T-cell (primary cell): ENCODE measurements at regions not wholly inside any gene's neighbourhood (a gene's known extent, or its start where the extent isn't known, plus 50 kb on each side); places are given as distances from the start of the nearest gene placed in this dataset.
"Not testable (repeated sequence)": the region's sequence is repeated elsewhere in the genome, so short reads cannot be mapped to it uniquely, and the experiment has no call there.

Experiments
- ATAC-seq, 4 experiments: fragments of 200-7000 bp in 3 of 4; fragments of 150-1000 bp in 1 of 4; cut with Tn5 transposase; replicated peaks in 1 of 4; 1 replicate in 3 of 4; 2 replicates in 1 of 4; pipeline ENCODE4 v1.10.0; 2021; ENCODE audit warnings: moderate library complexity in 3 of 4, mild to moderate bottlenecking in 2 of 4, moderate number of reproducible peaks in 1 of 4
- CTCF ChIA-PET, 2 donors: fragments of 300-600 bp; sonication (Branson Sonifier 250); formaldehyde crosslinking; loops; one replicate each; lab custom pipeline; 2022; ENCODE audit warnings: antibody characterized with exemption in 2 of 2; lab: Charles Lee
- POLR2A ChIA-PET, 2 donors: fragments of 300-600 bp; sonication (Branson Sonifier 250); formaldehyde crosslinking; loops; one replicate each; lab custom pipeline; 2022; ENCODE audit warnings: antibody characterized with exemption in 2 of 2; lab: Charles Lee
- DNase-seq, 35 experiments: peaks; one replicate each; pipeline versions ENCODE4 v3.0.0 to v3.0.0-alpha.2; 2013 to 2023
- H3K27ac ChIP-seq: one replicate; pipeline ENCODE4 v1.5.1; 2013; ENCODE audit warnings: low read length
- H3K27me3 ChIP-seq, 2 experiments: replicated peaks in 1 of 2; 1 replicate in 1 of 2; 2 replicates in 1 of 2; pipeline versions ENCODE4 v1.6.1 to v1.7.0; 2013; ENCODE audit warnings: low read length in 1 of 2, mixed read lengths in 1 of 2; ENCODE audit not compliant: control insufficient read depth in 2 of 2, insufficient read depth in 2 of 2; ENCODE audit errors: extremely low read depth in 1 of 2
- H3K36me3 ChIP-seq, 2 donors: 1 replicate in 1 of 2; 2 replicates in 1 of 2; pipeline versions ENCODE4 v1.6.1 to v1.7.0; 2013; ENCODE audit warnings: low read length in 1 of 2; ENCODE audit not compliant: control insufficient read depth in 2 of 2, insufficient read depth in 1 of 2; ENCODE audit errors: extremely low read depth in 1 of 2
- H3K4me1 ChIP-seq, 2 experiments: 1 replicate in 1 of 2; 2 replicates in 1 of 2; pipeline versions ENCODE4 v1.6.1 to v1.7.0; 2013; ENCODE audit warnings: low read length in 2 of 2, mixed read lengths in 1 of 2; ENCODE audit not compliant: insufficient read depth in 2 of 2, control insufficient read depth in 1 of 2; ENCODE audit errors: extremely low read depth in 1 of 2
- H3K4me3 ChIP-seq, 2 donors: 1 replicate in 1 of 2; 2 replicates in 1 of 2; pipeline versions ENCODE4 v1.5.1 to v1.7.0; 2013; ENCODE audit warnings: mild to moderate bottlenecking in 2 of 2, low read length in 1 of 2, moderate library complexity in 1 of 2; ENCODE audit not compliant: control insufficient read depth in 1 of 2; ENCODE audit errors: extremely low read depth in 1 of 2
- H3K9me3 ChIP-seq: 2 replicates; pipeline ENCODE4 v1.7.0; 2013
- H3K27ac Mint-ChIP-seq, 2 donors: one replicate each; pipeline ENCODE4 v1.8.0; 2020 to 2021; ENCODE audit warnings: mild to moderate bottlenecking in 2 of 2, mixed read lengths in 2 of 2
- H3K27me3 Mint-ChIP-seq, 2 donors: one replicate each; pipeline ENCODE4 v1.8.0; 2021 to 2022; ENCODE audit warnings: mixed read lengths in 2 of 2
- H3K36me3 Mint-ChIP-seq: one replicate; pipeline ENCODE4 v1.8.0; 2021; ENCODE audit warnings: mixed read lengths
- H3K4me1 Mint-ChIP-seq, 3 donors: one replicate each; pipeline ENCODE4 v1.8.0; 2020 to 2022; ENCODE audit warnings: mixed read lengths in 3 of 3, mild to moderate bottlenecking in 1 of 3
- H3K4me3 Mint-ChIP-seq, 3 donors: one replicate each; pipeline ENCODE4 v1.8.0; 2020 to 2022; ENCODE audit warnings: mild to moderate bottlenecking in 3 of 3, mixed read lengths in 3 of 3, moderate library complexity in 3 of 3
- H3K9me3 Mint-ChIP-seq, 3 donors: one replicate each; pipeline ENCODE4 v1.8.0; 2020 to 2022; ENCODE audit warnings: mixed read lengths in 3 of 3
- WGBS: methylation state at CpG from one replicate; pipeline ENCODE4 v1.1.5; 2013; ENCODE audit warnings: missing lambda C conversion rate; ENCODE audit not compliant: insufficient coverage; 5-methylcytosine and 5-hydroxymethylcytosine counted together

GRCh38 chr15:32536507-32537172 lies 56.6 kb upstream of the GOLGA8N start:
- not testable (repeated sequence) for H3K36me3 Mint-ChIP-seq, H3K27ac ChIP-seq
- H3K27ac Mint-ChIP-seq: peak overlapping the region in 1 of 2 donors; percentile 68

GRCh38 chr15:32536057-32536493 lies 57.2 kb upstream of the GOLGA8N start:
- H3K4me1 ChIP-seq, H3K4me1 Mint-ChIP-seq, H3K4me3 Mint-ChIP-seq, H3K9me3 ChIP-seq, H3K27ac ChIP-seq, H3K4me3 ChIP-seq, CTCF ChIA-PET, H3K36me3 ChIP-seq, DNase-seq, POLR2A ChIA-PET, H3K27me3 ChIP-seq, H3K27ac Mint-ChIP-seq, H3K27me3 Mint-ChIP-seq, H3K36me3 Mint-ChIP-seq, H3K9me3 Mint-ChIP-seq: not testable (repeated sequence)
- no CpG with 5 or more reads among the region's 55 CpGs for WGBS
- ATAC-seq: peak in 2 of 4 experiments; percentile 54 to 65

More at GRCh38 chr15:32536507-32537172, 56.6 kb upstream of the GOLGA8N start:
- POLR2A ChIA-PET, H3K4me1 Mint-ChIP-seq, H3K27me3 ChIP-seq, H3K9me3 Mint-ChIP-seq, H3K36me3 ChIP-seq, CTCF ChIA-PET, H3K27me3 Mint-ChIP-seq, H3K9me3 ChIP-seq, H3K4me1 ChIP-seq: not testable (repeated sequence)
- WGBS: no CpG with 5 or more reads among the region's 61 CpGs
- DNase-seq (peak in 28 of 35 experiments; percentile 0 to 82 (median 22)), ATAC-seq (peak; percentile 91 to 96 (median 94))
- peak overlapping the region; percentile 29 to 65 (median 62) for H3K4me3 Mint-ChIP-seq
- H3K4me3 ChIP-seq: peak overlapping the region in 1 of 2 donors; percentile 35

- POLR2A ChIA-PET, H3K27ac ChIP-seq, H3K9me3 Mint-ChIP-seq, H3K4me1 Mint-ChIP-seq, H3K4me1 ChIP-seq, H3K4me3 Mint-ChIP-seq, H3K27ac Mint-ChIP-seq, H3K36me3 ChIP-seq, DNase-seq, H3K27me3 ChIP-seq, H3K36me3 Mint-ChIP-seq, H3K9me3 ChIP-seq, CTCF ChIA-PET, H3K27me3 Mint-ChIP-seq, H3K4me3 ChIP-seq: not testable (repeated sequence)
- peak in 1 of 4 experiments; percentile 25 for ATAC-seq
- WGBS: no CpG with 5 or more reads among the region's 10 CpGs
These were observed 57.9 kb upstream of the GOLGA8N start for GRCh38 chr15:32535150-32535898.

GRCh38 chr15:32522900-32523299 lies 67.5 kb upstream of the GOLGA8O start:
- H3K36me3 Mint-ChIP-seq, H3K9me3 Mint-ChIP-seq, CTCF ChIA-PET, H3K27me3 Mint-ChIP-seq, H3K4me3 ChIP-seq, POLR2A ChIA-PET, H3K27me3 ChIP-seq, H3K36me3 ChIP-seq, H3K4me1 Mint-ChIP-seq, H3K4me1 ChIP-seq, H3K27ac ChIP-seq, ATAC-seq, DNase-seq, H3K27ac Mint-ChIP-seq, H3K4me3 Mint-ChIP-seq, H3K9me3 ChIP-seq: not testable (repeated sequence)
- no CpG with 5 or more reads among the region's 6 CpGs for WGBS

- H3K4me1 ChIP-seq, H3K27ac Mint-ChIP-seq, H3K36me3 ChIP-seq, H3K27me3 Mint-ChIP-seq, ATAC-seq, H3K9me3 Mint-ChIP-seq, POLR2A ChIA-PET, CTCF ChIA-PET, H3K27ac ChIP-seq, H3K4me3 ChIP-seq, H3K36me3 Mint-ChIP-seq, H3K27me3 ChIP-seq, H3K4me1 Mint-ChIP-seq, H3K9me3 ChIP-seq, DNase-seq, H3K4me3 Mint-ChIP-seq: not testable (repeated sequence)
- WGBS: 100% methylated on average over 4 of the region's 9 CpGs
These were observed 67.0 kb upstream of the GOLGA8O start for GRCh38 chr15:32522421-32522820.

- H3K4me3 Mint-ChIP-seq, CTCF ChIA-PET: not testable (repeated sequence)
These were observed 63.5 kb upstream of the GOLGA8O start for GRCh38 chr15:32518976-32519375.

More at GRCh38 chr15:32518976-32519375, 63.5 kb upstream of the GOLGA8O start:
- H3K4me1 ChIP-seq, DNase-seq, H3K36me3 ChIP-seq, H3K27ac Mint-ChIP-seq, ATAC-seq, H3K4me3 ChIP-seq, H3K4me1 Mint-ChIP-seq, H3K27ac ChIP-seq, H3K9me3 Mint-ChIP-seq, POLR2A ChIA-PET, H3K27me3 ChIP-seq, H3K9me3 ChIP-seq, H3K36me3 Mint-ChIP-seq, H3K27me3 Mint-ChIP-seq: not testable (repeated sequence)
- 100% methylated on average over 2 of the region's 7 CpGs for WGBS
